GM18508 (cell line): ENCODE measurements at regions not wholly inside any gene's neighbourhood (a gene's known extent, or its start where the extent isn't known, plus 50 kb on each side); places are given as distances from the start of the nearest gene placed in this dataset.

Experiments used
- ATAC-seq: cut with Tn5 transposase; IDR thresholded peaks from one replicate; pipeline ENCODE4 v1.9.1; 2021; ENCODE audit warnings: moderate number of reproducible peaks; ENCODE audit not compliant: insufficient read depth, unreplicated experiment

- ATAC-seq: no peak
Observed at GRCh38 chr20:58139849-58140786, 88.3 kb downstream of the ANKRD60 start.

GRCh38 chr20:58138395-58138794 lies 90.1 kb downstream of the ANKRD60 start:
- ATAC-seq: no peak

GRCh38 chr20:58137651-58138265 lies 90.7 kb downstream of the ANKRD60 start:
- no peak for ATAC-seq

GRCh38 chr20:58137236-58137635 lies 91.2 kb downstream of the ANKRD60 start:
- ATAC-seq: no peak

- ATAC-seq: no peak
Observed at GRCh38 chr20:58136149-58136484, 92.3 kb downstream of the ANKRD60 start.

GRCh38 chr20:58135441-58136148 lies 92.9 kb downstream of the ANKRD60 start:
- ATAC-seq: no peak

- no peak for ATAC-seq
Observed at GRCh38 chr20:58133020-58133808, 95.2 kb downstream of the ANKRD60 start.

- ATAC-seq: no peak
Observed at GRCh38 chr20:58131551-58132142, 96.8 kb downstream of the ANKRD60 start.

GRCh38 chr20:58131151-58131550 lies 97.3 kb downstream of the ANKRD60 start:
- ATAC-seq: no peak

GRCh38 chr20:58130581-58130980 lies 97.9 kb downstream of the ANKRD60 start:
- no peak for ATAC-seq

GRCh38 chr20:58130156-58130555 lies 98.3 kb downstream of the ANKRD60 start:
- no peak for ATAC-seq

- ATAC-seq: no peak
Observed at GRCh38 chr20:58129721-58130151, 98.7 kb downstream of the ANKRD60 start.

GRCh38 chr20:58128635-58129625 lies 99.5 kb downstream of the ANKRD60 start:
- no peak for ATAC-seq

- ATAC-seq: no peak
Observed at GRCh38 chr20:58127701-58128111, 100.7 kb downstream of the ANKRD60 start.

GRCh38 chr20:58125726-58126125 lies 102.7 kb downstream of the ANKRD60 start:
- ATAC-seq: no peak

GRCh38 chr20:58117944-58118343 lies 110.5 kb downstream of the ANKRD60 start:
- no peak for ATAC-seq

GRCh38 chr20:58116505-58116904 lies 111.9 kb downstream of the ANKRD60 start:
- ATAC-seq: no peak

GRCh38 chr20:58113716-58114115 lies 114.7 kb downstream of the ANKRD60 start:
- no peak for ATAC-seq
